Fibroblast of lung (primary cell): ENCODE measurements at regions not wholly inside any gene's neighbourhood (a gene's known extent, or its start where the extent isn't known, plus 50 kb on each side); places are given as distances from the start of the nearest gene placed in this dataset.

Experiments used
- DNase-seq, 2 donors: peaks; one replicate each; pipeline versions ENCODE4 v3.0.0 to v3.0.0-alpha.2; 2010; ENCODE audit warnings: low read depth in 2 of 2
- H2AFZ ChIP-seq: 2 replicates; pipeline ENCODE4 v1.5.1; 2012; ENCODE audit warnings: low read length, control low read depth, inconsistent platforms
- H3K27ac ChIP-seq: 2 replicates; pipeline ENCODE4 v1.5.1; 2011; ENCODE audit warnings: low read length, control low read depth; ENCODE audit not compliant: insufficient read depth
- H3K27me3 ChIP-seq: 2 replicates; pipeline ENCODE4 v1.5.1; 2011; ENCODE audit warnings: mild to moderate bottlenecking, low read length; ENCODE audit not compliant: control insufficient read depth, insufficient read depth
- H3K36me3 ChIP-seq: 2 replicates; pipeline ENCODE4 v1.5.1; 2011; ENCODE audit warnings: low read length; ENCODE audit not compliant: control insufficient read depth, insufficient read depth
- H3K4me1 ChIP-seq: 2 replicates; pipeline ENCODE4 v1.5.1; 2011; ENCODE audit warnings: low read length; ENCODE audit not compliant: control insufficient read depth, insufficient read depth; ENCODE audit errors: extremely low read depth
- H3K4me2 ChIP-seq: 2 replicates; pipeline ENCODE4 v1.5.1; 2011; ENCODE audit warnings: low read length, control low read depth; ENCODE audit not compliant: insufficient read depth; ENCODE audit errors: extremely low read depth
- H3K4me3 ChIP-seq, 4 experiments: fragments of 200-600 bp in 1 of 4; sonication (generic) in 1 of 4; replicated peaks in 1 of 4; 2 replicates each; pipeline ENCODE4 v1.5.1; 2011 to 2016; ENCODE audit warnings: low read length in 4 of 4, low read depth in 3 of 4, mild to moderate bottlenecking in 3 of 4, control low read depth in 2 of 4, inconsistent platforms in 1 of 4, mixed read lengths in 1 of 4; ENCODE audit not compliant: insufficient read depth in 1 of 4; ENCODE audit errors: control extremely low read depth in 1 of 4
- H3K79me2 ChIP-seq: 2 replicates; pipeline ENCODE4 v1.5.1; 2012; ENCODE audit warnings: mild to moderate bottlenecking, low read length, inconsistent platforms; ENCODE audit not compliant: control insufficient read depth, insufficient read depth
- H3K9ac ChIP-seq: 2 replicates; pipeline ENCODE4 v1.5.1; 2011; ENCODE audit warnings: mild to moderate bottlenecking, low read length, control low read depth; ENCODE audit not compliant: insufficient read depth
- H3K9me3 ChIP-seq: 2 replicates; pipeline ENCODE4 v1.5.1; 2012; ENCODE audit warnings: low read depth, low read length; ENCODE audit not compliant: control insufficient read depth, insufficient read depth
- H4K20me1 ChIP-seq: 2 replicates; pipeline ENCODE4 v1.5.1; 2011; ENCODE audit warnings: low read length; ENCODE audit not compliant: control insufficient read depth, insufficient read depth; ENCODE audit errors: extremely low read depth
- CTCF ChIP-seq, 2 donors: IDR thresholded peaks in 1 of 2; conservative IDR thresholded peaks in 1 of 2; 1 replicate in 1 of 2; 2 replicates in 1 of 2; pipeline ENCODE4 v1.5.1; 2011 to 2012; ENCODE audit warnings: low read length in 2 of 2, control low read depth in 1 of 2, inconsistent platforms in 1 of 2, low read depth in 1 of 2, mild to moderate bottlenecking in 1 of 2
- EZH2 ChIP-seq: IDR thresholded peaks from 2 replicates; pipeline ENCODE4 v1.5.1; 2012; ENCODE audit warnings: low read length, control low read depth, mild to moderate bottlenecking; ENCODE audit errors: missing control alignments

GRCh38 chr12:97016163-97016562 is 109.1 kb downstream of the NEDD1 start:
- H3K4me3 ChIP-seq, result no peak overlapping the region
- no peak overlapping the region for H2AFZ ChIP-seq
- no peak overlapping the region for H3K9ac ChIP-seq
- H4K20me1 ChIP-seq, result no peaks in the 10 kb centered on the region
- no peak overlapping the region for H3K4me2 ChIP-seq
- no peak overlapping the region for H3K27ac ChIP-seq
- no peaks in the 10 kb centered on the region for H3K79me2 ChIP-seq
- no peaks in the 10 kb centered on the region for H3K27me3 ChIP-seq
- DNase-seq, result no peak
- H3K9me3 ChIP-seq, result no peaks in the 10 kb centered on the region
- H3K36me3 ChIP-seq, result no peaks in the 10 kb centered on the region
- TF ChIP-seq CTCF (conservative IDR thresholded peaks at IDR 0.05 in 1 of 2, IDR thresholded peaks at IDR 0.05 in 1 of 2; ENCODE audit: low read depth in 1 of 2, low read length in 2 of 2) (no peak), EZH2 (no peak)
- no peaks in the 10 kb centered on the region for H3K4me1 ChIP-seq

GRCh38 chr12:97017213-97017612 is 110.2 kb downstream of the NEDD1 start:
- Histone ChIP-seq H3K4me1 (no peaks in the 10 kb centered on the region), H3K36me3 (no peaks in the 10 kb centered on the region), H3K4me3 (no peak overlapping the region), H3K9me3 (no peaks in the 10 kb centered on the region), H2AFZ (no peak overlapping the region), H3K4me2 (no peak overlapping the region), H3K27ac (no peak overlapping the region), H3K27me3 (no peaks in the 10 kb centered on the region), H3K79me2 (no peaks in the 10 kb centered on the region), H3K9ac (no peak overlapping the region), H4K20me1 (no peaks in the 10 kb centered on the region)
- DNase-seq, result no peak
- TF ChIP-seq EZH2 (no peak), CTCF (conservative IDR thresholded peaks at IDR 0.05 in 1 of 2, IDR thresholded peaks at IDR 0.05 in 1 of 2; ENCODE audit: low read depth in 1 of 2, low read length in 2 of 2) (no peak)

GRCh38 chr12:97022536-97023230 is 115.6 kb downstream of the NEDD1 start:
- DNase-seq, result no peak
- no peak overlapping the region for H3K4me3 ChIP-seq
- H3K79me2 ChIP-seq, result no peaks in the 10 kb centered on the region
- H3K36me3 ChIP-seq, result no peaks in the 10 kb centered on the region
- H3K9ac ChIP-seq, result no peak overlapping the region
- H3K27ac ChIP-seq, result no peak overlapping the region
- H3K9me3 ChIP-seq, result no peaks in the 10 kb centered on the region
- TF ChIP-seq EZH2 (no peak), CTCF (conservative IDR thresholded peaks at IDR 0.05 in 1 of 2, IDR thresholded peaks at IDR 0.05 in 1 of 2; ENCODE audit: low read depth in 1 of 2, low read length in 2 of 2) (no peak)
- no peaks in the 10 kb centered on the region for H4K20me1 ChIP-seq
- no peaks in the 10 kb centered on the region for H3K4me1 ChIP-seq
- no peak overlapping the region for H3K4me2 ChIP-seq
- no peaks in the 10 kb centered on the region for H3K27me3 ChIP-seq
- H2AFZ ChIP-seq, result no peak overlapping the region
